ENCODE measurements at regions not wholly inside any gene's neighbourhood (a gene's known extent, or its start where the extent isn't known, plus 50 kb on each side); places are given as distances from the start of the nearest gene placed in this dataset.
"Not testable (repeated sequence)": the region's sequence is repeated elsewhere in the genome, so short reads cannot be mapped to it uniquely, and the experiment has no call there.

DNA sequence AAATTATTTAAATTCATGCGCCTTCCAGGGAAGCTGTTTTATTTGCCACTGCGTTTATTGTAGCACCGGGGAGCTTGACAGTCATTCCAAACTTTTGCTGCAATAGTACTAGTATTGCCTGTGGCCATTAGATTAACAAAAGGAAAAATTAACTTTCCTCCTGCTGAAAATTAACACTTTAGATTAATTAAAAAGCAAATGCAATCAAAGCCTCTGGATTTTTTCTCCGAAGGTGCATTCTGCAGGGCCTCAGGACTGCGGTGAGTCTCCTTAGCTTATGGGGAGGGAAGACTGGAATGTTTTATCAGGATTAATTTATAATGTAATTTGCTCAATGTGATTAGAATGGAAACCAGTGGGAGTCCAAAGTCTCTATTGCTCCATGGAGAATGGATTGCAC is 456.4 kb upstream of the CFAP20DC start:
- ChIA-PET CTCF (no interaction called here), POLR2A (no interaction called here)
- no peaks in the 10 kb centered on the region for H3K4me1 ChIP-seq (ENCODE audit: control insufficient read depth in 1 of 2, extremely low read depth in 1 of 2, insufficient read depth in 2 of 2, low read length in 2 of 2)
- H3K4me3 ChIP-seq (ENCODE audit: control insufficient read depth in 1 of 2, extremely low read depth in 1 of 2, low read length in 1 of 2) = no peak overlapping the region
- H3K36me3 Mint-ChIP-seq = no peaks in the 10 kb centered on the region
- H3K9me3 ChIP-seq = no peaks in the 10 kb centered on the region
- no peaks in the 10 kb centered on the region for H3K27me3 ChIP-seq (replicated peaks in 1 of 2; ENCODE audit: control insufficient read depth in 2 of 2, extremely low read depth in 1 of 2, insufficient read depth in 2 of 2, low read length in 1 of 2)
- H3K9me3 Mint-ChIP-seq = peaks cover 0 to 5% (median 0%) of the 10 kb centered on the region in 3 donors
- no peak overlapping the region for H3K4me3 Mint-ChIP-seq
- 100% methylated on average over 1 of the region's 5 CpGs for WGBS (ENCODE audit: insufficient coverage)
- H3K4me1 Mint-ChIP-seq = peaks cover 2 to 5% (median 5%) of the 10 kb centered on the region in 3 donors
- DNase-seq (no peak), ATAC-seq (replicated peaks in 1 of 4) (no peak)
- H3K27ac ChIP-seq (ENCODE audit: low read length) = no peak overlapping the region
- H3K27me3 Mint-ChIP-seq = no peaks in the 10 kb centered on the region
- no peaks in the 10 kb centered on the region for H3K36me3 ChIP-seq (ENCODE audit: control insufficient read depth in 2 of 2, extremely low read depth in 1 of 2, insufficient read depth in 1 of 2, low read length in 1 of 2)
- no peak overlapping the region for H3K27ac Mint-ChIP-seq

DNA sequence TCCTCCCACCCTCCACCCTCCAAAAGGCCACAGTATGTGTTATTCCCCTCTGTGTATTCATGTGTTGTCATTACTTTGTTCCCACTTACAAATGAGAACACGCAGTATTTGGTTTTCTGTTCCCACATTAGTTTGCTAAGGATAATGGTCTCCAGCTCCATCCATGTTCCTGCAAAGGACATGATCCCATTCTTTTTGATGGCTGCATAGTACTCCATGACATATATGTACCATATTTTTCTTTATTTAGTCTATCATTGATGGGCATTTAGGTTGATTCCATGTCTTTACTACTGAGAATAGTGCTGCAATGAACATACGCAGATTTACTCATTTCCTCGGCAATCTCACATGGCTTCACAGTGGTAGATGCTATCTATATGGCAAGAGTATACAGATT is 453.6 kb upstream of the CFAP20DC start:
- H3K9me3 Mint-ChIP-seq = peaks cover 0 to 5% (median 0%) of the 10 kb centered on the region in 3 donors
- H3K36me3 ChIP-seq (ENCODE audit: control insufficient read depth in 2 of 2, extremely low read depth in 1 of 2, insufficient read depth in 1 of 2, low read length in 1 of 2) = no peaks in the 10 kb centered on the region
- ATAC-seq (replicated peaks in 1 of 4) (no peak), DNase-seq (no peak)
- H3K27me3 Mint-ChIP-seq = no peaks in the 10 kb centered on the region
- ChIA-PET CTCF (no interaction called here), POLR2A (no interaction called here)
- no peaks in the 10 kb centered on the region for H3K27me3 ChIP-seq (replicated peaks in 1 of 2; ENCODE audit: control insufficient read depth in 2 of 2, extremely low read depth in 1 of 2, insufficient read depth in 2 of 2, low read length in 1 of 2)
- no CpG with 5 or more reads among the region's 3 CpGs for WGBS (ENCODE audit: insufficient coverage)
- H3K36me3 Mint-ChIP-seq = no peaks in the 10 kb centered on the region
- H3K27ac ChIP-seq (ENCODE audit: low read length) = no peak overlapping the region
- no peak overlapping the region for H3K4me3 Mint-ChIP-seq
- no peaks in the 10 kb centered on the region for H3K4me1 ChIP-seq (ENCODE audit: control insufficient read depth in 1 of 2, extremely low read depth in 1 of 2, insufficient read depth in 2 of 2, low read length in 2 of 2)
- H3K27ac Mint-ChIP-seq = no peak overlapping the region
- H3K4me1 Mint-ChIP-seq = peaks cover 2 to 5% (median 5%) of the 10 kb centered on the region in 3 donors
- no peaks in the 10 kb centered on the region for H3K9me3 ChIP-seq
- H3K4me3 ChIP-seq (ENCODE audit: control insufficient read depth in 1 of 2, extremely low read depth in 1 of 2, low read length in 1 of 2) = no peak overlapping the region

DNA sequence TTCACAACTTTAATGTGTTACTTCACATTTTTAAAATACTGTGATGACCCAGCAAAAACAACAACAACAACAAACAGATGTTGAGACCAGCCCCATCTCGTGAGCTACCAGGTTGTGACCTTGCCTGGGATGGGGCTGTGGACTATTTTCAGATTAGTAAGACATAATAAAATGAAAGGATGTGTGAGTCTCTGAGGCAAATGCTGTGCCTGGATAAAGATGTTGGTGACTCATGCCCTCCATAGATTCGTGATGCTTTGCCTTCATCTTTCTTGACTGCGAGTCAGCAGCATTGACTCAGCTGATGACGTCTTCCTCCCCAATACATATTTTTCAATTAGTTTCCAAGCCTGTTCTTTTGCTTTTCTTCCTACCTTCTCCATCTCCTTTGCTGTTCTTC is 453.0 kb upstream of the CFAP20DC start:
- no peaks in the 10 kb centered on the region for H3K27me3 Mint-ChIP-seq
- no peaks in the 10 kb centered on the region for H3K36me3 Mint-ChIP-seq
- Histone ChIP-seq H3K9me3 (no peaks in the 10 kb centered on the region), H3K27me3 (replicated peaks in 1 of 2; ENCODE audit: control insufficient read depth in 2 of 2, extremely low read depth in 1 of 2, insufficient read depth in 2 of 2, low read length in 1 of 2) (no peaks in the 10 kb centered on the region), H3K4me3 (ENCODE audit: control insufficient read depth in 1 of 2, extremely low read depth in 1 of 2, low read length in 1 of 2) (no peak overlapping the region), H3K36me3 (ENCODE audit: control insufficient read depth in 2 of 2, extremely low read depth in 1 of 2, insufficient read depth in 1 of 2, low read length in 1 of 2) (no peaks in the 10 kb centered on the region), H3K4me1 (ENCODE audit: control insufficient read depth in 1 of 2, extremely low read depth in 1 of 2, insufficient read depth in 2 of 2, low read length in 2 of 2) (no peaks in the 10 kb centered on the region), H3K27ac (ENCODE audit: low read length) (no peak overlapping the region)
- ChIA-PET POLR2A (interaction anchor here in 1 of 2 donors (0.6 kb wide), 1 partner anchor 521 kb away, joined by 3 read pairs; no protein-coding TSS in a partner anchor), CTCF (no interaction called here)
- peaks cover 0 to 5% (median 0%) of the 10 kb centered on the region in 3 donors for H3K9me3 Mint-ChIP-seq
- no peak overlapping the region for H3K4me3 Mint-ChIP-seq
- whole genome bisulfite sequencing (ENCODE audit: insufficient coverage) = no CpG with 5 or more reads among the region's 4 CpGs
- H3K27ac Mint-ChIP-seq = no peak overlapping the region
- DNase-seq (no peak), ATAC-seq (replicated peaks in 1 of 4) (peak in 2 of 4 experiments; percentile 36 to 85)
- H3K4me1 Mint-ChIP-seq = peaks cover 2 to 5% (median 5%) of the 10 kb centered on the region in 3 donors

DNA sequence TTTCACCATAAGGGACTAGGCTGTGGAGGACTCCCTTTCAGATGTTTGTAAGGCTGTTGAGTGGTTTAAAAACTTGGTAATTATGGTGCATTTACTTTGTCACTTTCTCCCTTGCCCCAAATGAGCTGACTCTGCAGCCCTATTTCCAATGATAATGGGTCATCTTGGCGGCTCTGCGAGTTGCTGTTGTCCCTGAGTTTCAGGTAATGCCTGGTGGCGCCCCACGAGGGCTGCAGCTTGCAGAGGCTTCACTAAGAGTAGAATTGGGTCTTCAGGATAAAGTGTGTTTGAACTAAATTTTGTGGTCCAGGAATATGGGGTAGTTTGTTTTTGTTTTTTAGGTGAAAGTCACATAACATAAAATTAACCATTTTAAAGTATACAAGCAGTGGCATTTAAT is 450.1 kb upstream of the CFAP20DC start:
- ChIA-PET CTCF (no interaction called here), POLR2A (no interaction called here)
- H3K36me3 Mint-ChIP-seq = no peaks in the 10 kb centered on the region
- peaks cover 2 to 9% (median 8%) of the 10 kb centered on the region in 3 donors for H3K4me1 Mint-ChIP-seq
- no CpG with 5 or more reads among the region's 4 CpGs for WGBS (ENCODE audit: insufficient coverage)
- Histone ChIP-seq H3K36me3 (ENCODE audit: control insufficient read depth in 2 of 2, extremely low read depth in 1 of 2, insufficient read depth in 1 of 2, low read length in 1 of 2) (no peaks in the 10 kb centered on the region), H3K4me1 (ENCODE audit: control insufficient read depth in 1 of 2, extremely low read depth in 1 of 2, insufficient read depth in 2 of 2, low read length in 2 of 2) (no peaks in the 10 kb centered on the region), H3K9me3 (no peaks in the 10 kb centered on the region), H3K27ac (ENCODE audit: low read length) (no peak overlapping the region), H3K27me3 (replicated peaks in 1 of 2; ENCODE audit: control insufficient read depth in 2 of 2, extremely low read depth in 1 of 2, insufficient read depth in 2 of 2, low read length in 1 of 2) (no peaks in the 10 kb centered on the region), H3K4me3 (ENCODE audit: control insufficient read depth in 1 of 2, extremely low read depth in 1 of 2, low read length in 1 of 2) (no peak overlapping the region)
- H3K27me3 Mint-ChIP-seq = no peaks in the 10 kb centered on the region
- H3K4me3 Mint-ChIP-seq = no peak overlapping the region
- peaks cover 0 to 5% (median 0%) of the 10 kb centered on the region in 3 donors for H3K9me3 Mint-ChIP-seq
- no peak overlapping the region for H3K27ac Mint-ChIP-seq
- no peak for ATAC-seq (replicated peaks in 1 of 4)
- DNase-seq = no peak

DNA sequence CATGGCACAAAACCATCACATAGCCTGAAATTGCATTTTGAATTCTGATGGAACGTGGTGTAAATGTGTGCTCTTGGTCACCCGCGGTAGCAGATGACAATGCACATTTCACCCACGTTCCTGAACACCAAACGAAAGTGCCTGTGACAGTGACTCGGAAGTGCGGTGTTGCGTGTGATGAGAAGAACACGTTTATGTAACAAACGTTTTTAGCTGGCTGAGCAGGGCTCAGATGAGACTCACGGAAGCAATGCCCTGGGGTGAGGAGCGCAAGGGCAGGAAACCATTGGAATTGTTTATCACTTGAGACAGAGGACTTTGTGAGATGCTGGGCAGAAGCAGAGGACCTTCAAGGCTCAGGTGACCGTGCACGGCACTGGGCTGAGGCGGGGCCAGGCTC is 449.2 kb upstream of the CFAP20DC start:
- Histone ChIP-seq H3K36me3 (ENCODE audit: control insufficient read depth in 2 of 2, extremely low read depth in 1 of 2, insufficient read depth in 1 of 2, low read length in 1 of 2) (no peaks in the 10 kb centered on the region), H3K9me3 (no peaks in the 10 kb centered on the region), H3K27me3 (replicated peaks in 1 of 2; ENCODE audit: control insufficient read depth in 2 of 2, extremely low read depth in 1 of 2, insufficient read depth in 2 of 2, low read length in 1 of 2) (no peaks in the 10 kb centered on the region), H3K4me1 (ENCODE audit: control insufficient read depth in 1 of 2, extremely low read depth in 1 of 2, insufficient read depth in 2 of 2, low read length in 2 of 2) (no peaks in the 10 kb centered on the region), H3K4me3 (ENCODE audit: control insufficient read depth in 1 of 2, extremely low read depth in 1 of 2, low read length in 1 of 2) (no peak overlapping the region), H3K27ac (ENCODE audit: low read length) (no peak overlapping the region)
- DNase-seq (no peak), ATAC-seq (replicated peaks in 1 of 4) (no peak)
- POLR2A ChIA-PET = no interaction called here
- CTCF ChIA-PET = no interaction called here
- peaks cover 0 to 5% (median 0%) of the 10 kb centered on the region in 3 donors for H3K9me3 Mint-ChIP-seq
- peaks cover 2 to 9% (median 8%) of the 10 kb centered on the region in 3 donors for H3K4me1 Mint-ChIP-seq
- H3K36me3 Mint-ChIP-seq = no peaks in the 10 kb centered on the region
- H3K27ac Mint-ChIP-seq = no peak overlapping the region
- H3K27me3 Mint-ChIP-seq = no peaks in the 10 kb centered on the region
- WGBS (ENCODE audit: insufficient coverage) = 94% methylated on average over 15 of the region's 15 CpGs
- no peak overlapping the region for H3K4me3 Mint-ChIP-seq

DNA sequence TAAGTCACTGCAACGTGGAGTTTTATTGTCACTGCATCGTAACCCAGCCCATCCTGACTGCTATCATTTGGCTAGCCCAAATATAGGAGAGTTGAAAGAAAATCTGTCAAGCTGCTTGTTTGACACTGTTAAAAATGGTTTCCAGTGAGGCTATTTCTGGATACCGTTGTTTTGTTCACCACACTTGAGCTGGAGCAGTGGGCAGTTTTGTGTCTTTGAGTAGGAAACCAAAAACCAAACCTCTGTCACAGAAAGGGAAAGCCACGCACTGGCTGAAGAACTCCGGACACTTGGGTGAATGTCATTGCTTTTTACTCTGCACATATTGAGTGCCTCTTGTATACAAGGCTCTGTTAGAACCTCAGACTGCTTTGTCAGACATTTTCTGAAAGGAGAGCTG is 446.4 kb upstream of the CFAP20DC start:
- Histone ChIP-seq H3K4me3 (ENCODE audit: control insufficient read depth in 1 of 2, extremely low read depth in 1 of 2, low read length in 1 of 2) (no peak overlapping the region), H3K9me3 (no peaks in the 10 kb centered on the region), H3K4me1 (ENCODE audit: control insufficient read depth in 1 of 2, extremely low read depth in 1 of 2, insufficient read depth in 2 of 2, low read length in 2 of 2) (no peaks in the 10 kb centered on the region), H3K36me3 (ENCODE audit: control insufficient read depth in 2 of 2, extremely low read depth in 1 of 2, insufficient read depth in 1 of 2, low read length in 1 of 2) (no peaks in the 10 kb centered on the region), H3K27me3 (replicated peaks in 1 of 2; ENCODE audit: control insufficient read depth in 2 of 2, extremely low read depth in 1 of 2, insufficient read depth in 2 of 2, low read length in 1 of 2) (no peaks in the 10 kb centered on the region), H3K27ac (ENCODE audit: low read length) (no peak overlapping the region)
- POLR2A ChIA-PET = no interaction called here
- Mint-ChIP-seq H3K27ac (no peak overlapping the region), H3K4me1 (peaks cover 0 to 4% (median 3%) of the 10 kb centered on the region in 3 donors), H3K9me3 (no peaks in the 10 kb centered on the region), H3K4me3 (no peak overlapping the region), H3K27me3 (no peaks in the 10 kb centered on the region), H3K36me3 (no peaks in the 10 kb centered on the region)
- CTCF ChIA-PET = no interaction called here
- WGBS (ENCODE audit: insufficient coverage) = 81% methylated on average over 4 of the region's 5 CpGs
- DNase-seq (no peak), ATAC-seq (replicated peaks in 1 of 4) (no peak)

DNA sequence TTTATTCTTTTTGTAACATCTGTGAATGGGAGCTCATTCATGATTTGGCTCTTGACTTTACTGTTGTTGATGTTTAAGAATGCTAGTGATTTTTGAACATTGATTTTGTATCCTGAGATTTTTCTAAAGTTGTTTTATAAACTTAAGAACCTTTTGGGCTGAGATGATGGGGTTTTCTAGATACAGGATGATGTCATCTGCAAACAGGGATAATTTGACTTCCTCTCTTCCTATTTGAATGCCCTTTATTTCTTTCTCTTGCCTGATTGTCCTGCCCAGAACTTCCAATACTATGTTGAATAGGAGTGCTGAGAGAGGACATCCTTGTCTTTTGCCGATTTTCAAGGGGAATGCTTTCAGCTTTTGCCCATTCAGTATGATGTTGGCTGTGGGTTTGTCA is 445.1 kb upstream of the CFAP20DC start:
- H3K4me1 Mint-ChIP-seq; H3K27me3 Mint-ChIP-seq; H3K9me3 Mint-ChIP-seq; H3K27ac Mint-ChIP-seq; H3K27me3 ChIP-seq (replicated peaks in 1 of 2; ENCODE audit: control insufficient read depth in 2 of 2, extremely low read depth in 1 of 2, insufficient read depth in 2 of 2, low read length in 1 of 2); H3K4me3 Mint-ChIP-seq; H3K36me3 ChIP-seq (ENCODE audit: control insufficient read depth in 2 of 2, extremely low read depth in 1 of 2, insufficient read depth in 1 of 2, low read length in 1 of 2); H3K4me3 ChIP-seq (ENCODE audit: control insufficient read depth in 1 of 2, extremely low read depth in 1 of 2, low read length in 1 of 2); H3K27ac ChIP-seq (ENCODE audit: low read length); H3K9me3 ChIP-seq; ATAC-seq (replicated peaks in 1 of 4); DNase-seq; H3K36me3 Mint-ChIP-seq; H3K4me1 ChIP-seq (ENCODE audit: control insufficient read depth in 1 of 2, extremely low read depth in 1 of 2, insufficient read depth in 2 of 2, low read length in 2 of 2): not testable (repeated sequence)
- ChIA-PET POLR2A (interaction anchor here in 1 of 2 donors (0.6 kb wide), 1 partner anchor 121 kb away, joined by 3 read pairs; no protein-coding TSS in a partner anchor), CTCF (interaction anchor here in 1 of 2 donors (0.6 kb wide), 1 partner anchor 82 kb away, joined by 3 read pairs; no protein-coding TSS in a partner anchor)
- no CpG with 5 or more reads among the region's 1 CpG for WGBS (ENCODE audit: insufficient coverage)
